WTC11 (cell line): ENCODE measurements at regions not wholly inside any gene's neighbourhood (a gene's known extent, or its start where the extent isn't known, plus 50 kb on each side); places are given as distances from the start of the nearest gene placed in this dataset.

Experiments used
- CTCF ChIP-seq: fragments of 200-600 bp; IDR thresholded peaks from 2 replicates; pipeline ENCODE4 v1.8.0; 2022; ENCODE audit warnings: antibody characterized with exemption
- ELF4 ChIP-seq: sonication (generic); formaldehyde crosslinking; IDR thresholded peaks from 2 replicates; pipeline ENCODE4 v1.8.1; 2022; ENCODE audit warnings: low read depth, mild to moderate bottlenecking, moderate library complexity, missing genetic modification reagents
- PREB ChIP-seq: sonication (generic); formaldehyde crosslinking; IDR thresholded peaks from 2 replicates; pipeline ENCODE4 v1.8.1; 2022; ENCODE audit warnings: mild to moderate bottlenecking, missing genetic modification reagents, moderate library complexity, borderline replicate concordance
- SMAD3 ChIP-seq: sonication (generic); formaldehyde crosslinking; IDR thresholded peaks from 2 replicates; pipeline ENCODE4 v1.8.0; 2022; ENCODE audit warnings: missing genetic modification reagents, mild to moderate bottlenecking, borderline replicate concordance
- USF2 ChIP-seq: sonication (generic); formaldehyde crosslinking; IDR thresholded peaks from 2 replicates; pipeline ENCODE4 v1.8.1; 2023; ENCODE audit warnings: mild to moderate bottlenecking, missing genetic modification reagents, moderate library complexity

GRCh38 chr7:94205529-94205928 lies 189.2 kb upstream of the COL1A2 start:
- TF ChIP-seq CTCF, result no peak
- TF ChIP-seq SMAD3, result no peak
- TF ChIP-seq ELF4, result no peak
- TF ChIP-seq USF2 (CRISPR knock-in tag), result no peak
- no peak for TF ChIP-seq PREB
